ENCODE measurements at regions not wholly inside any gene's neighbourhood (a gene's known extent, or its start where the extent isn't known, plus 50 kb on each side); places are given as distances from the start of the nearest gene placed in this dataset.

DNA sequence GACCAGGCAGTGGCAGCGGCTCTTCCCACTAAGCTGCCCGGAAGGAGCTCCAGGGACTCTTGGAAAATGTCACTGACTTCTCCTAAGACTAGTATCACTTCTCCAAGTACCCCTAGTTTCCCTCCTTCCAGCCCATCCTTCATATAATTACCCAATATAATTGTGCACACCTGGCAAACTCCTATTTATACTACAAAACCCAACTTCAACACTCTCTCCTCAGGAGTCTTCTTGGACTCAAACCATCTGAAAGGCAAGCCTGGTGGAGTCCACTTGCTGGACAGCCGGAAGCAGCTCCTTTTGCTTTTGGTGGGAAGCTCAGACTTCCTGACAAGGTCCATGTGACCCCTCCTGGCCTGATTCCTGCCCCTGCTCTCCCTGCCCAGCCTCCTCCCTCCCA lies 955.9 kb downstream of the TBC1D22A start:
- TF ChIP-seq, protein P1, sequence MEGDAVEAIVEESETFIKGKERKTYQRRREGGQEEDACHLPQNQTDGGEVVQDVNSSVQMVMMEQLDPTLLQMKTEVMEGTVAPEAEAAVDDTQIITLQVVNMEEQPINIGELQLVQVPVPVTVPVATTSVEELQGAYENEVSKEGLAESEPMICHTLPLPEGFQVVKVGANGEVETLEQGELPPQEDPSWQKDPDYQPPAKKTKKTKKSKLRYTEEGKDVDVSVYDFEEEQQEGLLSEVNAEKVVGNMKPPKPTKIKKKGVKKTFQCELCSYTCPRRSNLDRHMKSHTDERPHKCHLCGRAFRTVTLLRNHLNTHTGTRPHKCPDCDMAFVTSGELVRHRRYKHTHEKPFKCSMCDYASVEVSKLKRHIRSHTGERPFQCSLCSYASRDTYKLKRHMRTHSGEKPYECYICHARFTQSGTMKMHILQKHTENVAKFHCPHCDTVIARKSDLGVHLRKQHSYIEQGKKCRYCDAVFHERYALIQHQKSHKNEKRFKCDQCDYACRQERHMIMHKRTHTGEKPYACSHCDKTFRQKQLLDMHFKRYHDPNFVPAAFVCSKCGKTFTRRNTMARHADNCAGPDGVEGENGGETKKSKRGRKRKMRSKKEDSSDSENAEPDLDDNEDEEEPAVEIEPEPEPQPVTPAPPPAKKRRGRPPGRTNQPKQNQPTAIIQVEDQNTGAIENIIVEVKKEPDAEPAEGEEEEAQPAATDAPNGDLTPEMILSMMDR (IDR thresholded peaks at IDR 0.05; ENCODE audit: low read depth, low read length): no peak

DNA sequence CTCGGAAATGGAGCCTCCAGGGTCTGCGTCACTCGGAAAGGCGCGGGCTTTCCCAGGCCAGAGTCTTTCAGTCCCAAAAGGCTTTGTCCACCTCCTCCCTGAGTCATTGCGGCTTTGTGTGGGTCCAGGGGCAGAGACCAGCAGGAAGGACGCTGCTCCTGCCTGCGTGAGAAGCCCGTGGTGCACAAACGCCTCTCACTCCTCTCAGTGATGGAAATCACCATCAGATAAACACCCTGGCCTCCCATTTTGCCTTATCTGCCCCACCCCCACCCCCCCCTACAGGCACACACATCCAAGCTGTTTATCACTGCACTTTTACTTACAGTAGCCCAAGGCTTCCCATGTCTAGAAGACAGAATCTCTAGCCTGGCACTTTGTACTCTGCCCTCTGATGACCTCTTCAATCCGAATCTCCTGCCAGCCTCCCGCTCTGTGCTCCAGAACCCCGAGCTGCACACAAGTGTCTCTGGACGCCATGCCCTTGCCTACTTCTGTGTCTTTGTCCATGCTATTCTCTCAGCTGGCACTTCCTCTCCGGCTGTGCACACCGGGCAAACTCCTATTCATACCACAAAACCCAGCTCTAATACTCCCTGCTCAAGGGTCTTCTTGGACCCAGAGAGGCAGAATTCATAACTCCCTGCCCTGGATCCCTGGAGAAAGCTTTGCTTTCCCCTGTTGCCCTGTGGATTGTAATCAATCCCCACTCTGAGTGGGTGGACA lies 954.6 kb downstream of the TBC1D22A start:
- DNase-seq (ENCODE audit: low read depth in 1 of 2, low spot score in 1 of 2): no peak
- no peaks in the 10 kb centered on the region for H3K4me1 ChIP-seq (ENCODE audit: low read depth)

More for the DNA sequence above, 955.9 kb downstream of the TBC1D22A start:
- Histone ChIP-seq H3K27me3 (no peaks in the 10 kb centered on the region), H3K4me3 (no peak overlapping the region), H3K27ac (no peak overlapping the region), H3K36me3 (no peaks in the 10 kb centered on the region), H3K9me3 (ENCODE audit: low read depth) (no peaks in the 10 kb centered on the region), H3K4me1 (ENCODE audit: low read depth) (no peaks in the 10 kb centered on the region)
- no peak for DNase-seq (ENCODE audit: low read depth in 1 of 2, low spot score in 1 of 2)

DNA sequence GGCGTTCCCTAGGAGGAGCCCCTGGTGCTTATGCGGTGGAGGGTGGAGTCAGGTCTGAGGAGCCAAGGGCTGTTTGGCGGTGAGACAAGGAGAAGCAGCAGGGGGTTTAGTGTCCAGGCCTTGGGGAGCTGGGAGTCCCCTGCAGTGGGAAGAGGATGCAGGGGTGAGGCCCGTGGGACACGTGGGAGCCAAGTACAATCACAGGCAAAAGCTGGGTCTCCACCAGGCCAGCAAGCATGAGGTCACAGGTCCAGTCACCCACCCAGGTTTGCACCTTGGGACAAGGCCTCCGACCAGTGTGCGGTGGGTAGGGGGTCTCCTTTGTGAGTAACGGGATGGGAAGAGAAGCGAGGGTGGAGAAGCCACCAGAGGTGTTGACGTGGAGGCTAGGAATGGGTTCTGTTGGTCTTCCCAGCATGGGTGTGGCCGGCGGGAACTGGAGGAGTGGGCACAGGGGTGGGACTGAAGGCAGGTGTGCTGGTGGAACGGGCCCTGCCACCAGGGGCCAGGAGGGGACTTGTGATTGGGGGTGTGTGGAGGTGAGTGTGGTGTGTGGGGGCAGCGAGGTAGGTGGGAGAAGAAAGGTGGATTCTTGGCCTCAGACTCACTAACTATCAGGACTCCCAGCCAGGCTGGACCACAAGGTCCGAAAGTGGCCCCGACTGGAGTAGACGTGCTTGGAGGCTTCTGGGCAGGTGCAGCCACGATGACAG lies 953.6 kb downstream of the TBC1D22A start:
- Histone ChIP-seq H3K4me3 (no peak overlapping the region), H3K27ac (no peak overlapping the region), H3K27me3 (no peaks in the 10 kb centered on the region), H3K9me3 (ENCODE audit: low read depth) (no peaks in the 10 kb centered on the region), H3K4me1 (ENCODE audit: low read depth) (no peaks in the 10 kb centered on the region), H3K36me3 (no peaks in the 10 kb centered on the region)
- TF ChIP-seq, protein P1 (IDR thresholded peaks at IDR 0.05; ENCODE audit: low read depth, low read length): no peak
- no peak for DNase-seq (ENCODE audit: low read depth in 1 of 2, low spot score in 1 of 2)

More for the DNA sequence above, 954.6 kb downstream of the TBC1D22A start:
- Histone ChIP-seq H3K27ac (no peak overlapping the region), H3K4me3 (no peak overlapping the region), H3K9me3 (ENCODE audit: low read depth) (no peaks in the 10 kb centered on the region), H3K27me3 (no peaks in the 10 kb centered on the region), H3K36me3 (no peaks in the 10 kb centered on the region)
- TF ChIP-seq, protein P1 (IDR thresholded peaks at IDR 0.05; ENCODE audit: low read depth, low read length): no peak

DNA sequence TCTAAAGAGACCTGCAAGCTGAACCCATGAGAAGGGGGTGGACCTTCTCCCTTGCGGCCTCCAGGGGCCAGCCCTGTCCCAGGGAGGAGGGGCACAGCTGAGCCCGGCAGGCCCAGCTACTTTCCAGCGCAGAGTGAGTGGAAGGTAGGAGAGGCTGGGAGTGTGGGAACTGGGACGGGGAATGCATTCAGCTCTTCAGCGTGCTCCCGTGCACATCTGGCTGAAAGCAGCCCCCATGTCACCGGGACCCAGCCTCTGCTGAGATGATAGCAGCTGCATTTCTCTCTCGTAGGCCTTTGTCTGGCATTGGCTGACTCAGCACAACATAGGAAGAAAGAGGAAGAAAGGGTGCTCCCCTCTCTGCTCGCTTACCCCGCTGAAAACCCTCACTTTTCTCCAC lies 951.5 kb downstream of the TBC1D22A start:
- TF ChIP-seq, protein P1 (IDR thresholded peaks at IDR 0.05; ENCODE audit: low read depth, low read length): no peak
- H3K27me3 ChIP-seq: no peaks in the 10 kb centered on the region
- H3K9me3 ChIP-seq (ENCODE audit: low read depth): no peaks in the 10 kb centered on the region
- no peak overlapping the region for H3K27ac ChIP-seq
- H3K4me3 ChIP-seq: no peak overlapping the region
- no peaks in the 10 kb centered on the region for H3K4me1 ChIP-seq (ENCODE audit: low read depth)
- no peaks in the 10 kb centered on the region for H3K36me3 ChIP-seq
- no peak for DNase-seq (ENCODE audit: low read depth in 1 of 2, low spot score in 1 of 2)

DNA sequence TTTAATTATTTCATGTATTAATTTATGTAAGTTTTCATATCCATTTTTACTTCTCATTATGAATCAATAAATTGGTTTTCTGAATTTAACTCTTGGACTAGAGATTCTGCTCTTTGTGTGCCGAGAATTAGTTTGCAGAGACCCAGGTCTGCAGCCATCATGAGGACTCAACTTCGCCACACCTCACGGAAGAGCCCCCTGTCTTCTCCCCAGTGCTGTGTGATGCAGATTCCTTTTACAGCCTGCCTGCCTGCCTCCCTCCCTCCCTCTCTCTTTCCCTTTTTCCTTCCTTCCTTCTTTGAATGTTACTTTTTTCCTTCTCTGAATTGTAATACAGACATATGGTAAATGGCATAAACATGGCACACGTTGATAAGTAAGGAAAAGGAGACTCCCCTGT lies 947.7 kb downstream of the TBC1D22A start:
- no peaks in the 10 kb centered on the region for H3K9me3 ChIP-seq (ENCODE audit: low read depth)
- DNase-seq (ENCODE audit: low read depth in 1 of 2, low spot score in 1 of 2): no peak
- TF ChIP-seq, protein P1 (IDR thresholded peaks at IDR 0.05; ENCODE audit: low read depth, low read length): no peak
- H3K36me3 ChIP-seq: no peaks in the 10 kb centered on the region
- H3K4me1 ChIP-seq (ENCODE audit: low read depth): no peaks in the 10 kb centered on the region
- H3K27me3 ChIP-seq: no peaks in the 10 kb centered on the region
- H3K4me3 ChIP-seq: no peak overlapping the region
- H3K27ac ChIP-seq: no peak overlapping the region
